Embryonic facial prominence (tissue), 1 donor: ENCODE measurements at regions not wholly inside any gene's neighbourhood (a gene's known extent, or its start where the extent isn't known, plus 50 kb on each side); places are given as distances from the start of the nearest gene placed in this dataset.
"Not testable (repeated sequence)": the region's sequence is repeated elsewhere in the genome, so short reads cannot be mapped to it uniquely, and the experiment has no call there.

Source experiments
- DNase-seq: peaks from one replicate; pipeline ENCODE4 v3.0.0-alpha.2; 2016; ENCODE audit errors: extremely low spot score

DNA sequence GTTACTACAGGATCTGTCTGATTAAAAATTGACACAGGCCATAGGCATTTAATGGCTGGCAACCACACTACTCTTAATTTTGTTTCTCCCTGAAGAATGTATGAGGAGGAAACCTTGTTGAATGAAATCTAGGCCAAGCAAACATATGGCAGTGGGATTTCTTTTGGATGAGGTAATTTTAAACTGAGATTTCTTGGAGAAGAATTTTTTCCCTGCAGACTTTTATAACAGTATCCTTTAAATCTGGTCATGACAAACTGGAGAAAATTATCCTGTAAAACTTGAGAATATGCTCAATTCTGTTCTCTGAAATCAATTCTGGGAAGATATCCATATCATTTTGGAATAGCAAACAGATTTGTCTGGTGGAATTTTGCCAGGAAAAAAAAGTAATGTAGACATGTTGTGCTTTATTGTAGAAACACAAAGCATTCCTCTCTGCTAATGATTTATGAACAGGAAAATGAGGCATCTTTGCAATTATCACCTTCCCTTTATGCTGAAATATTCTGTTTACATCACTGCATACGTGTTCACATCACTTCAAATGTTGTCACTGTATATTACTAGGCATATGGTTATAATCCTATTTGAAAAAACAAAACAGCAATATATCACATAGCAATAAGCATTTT lies 108.3 kb upstream of the ARSJ start:
- peak; percentile 73 for DNase-seq

GRCh38 chr4:114088481-114088880 lies 109.0 kb upstream of the ARSJ start:
- no peak for DNase-seq

- DNase-seq: no peak
Measured at GRCh38 chr4:114091546-114091945, 112.1 kb upstream of the ARSJ start.

GRCh38 chr4:114093221-114093715 lies 113.8 kb upstream of the ARSJ start:
- no peak for DNase-seq

- DNase-seq: no peak
Measured at GRCh38 chr4:114100288-114101031, 121.0 kb upstream of the ARSJ start.

- no peak for DNase-seq
Measured at GRCh38 chr4:114103908-114104307, 124.5 kb upstream of the ARSJ start.

DNA sequence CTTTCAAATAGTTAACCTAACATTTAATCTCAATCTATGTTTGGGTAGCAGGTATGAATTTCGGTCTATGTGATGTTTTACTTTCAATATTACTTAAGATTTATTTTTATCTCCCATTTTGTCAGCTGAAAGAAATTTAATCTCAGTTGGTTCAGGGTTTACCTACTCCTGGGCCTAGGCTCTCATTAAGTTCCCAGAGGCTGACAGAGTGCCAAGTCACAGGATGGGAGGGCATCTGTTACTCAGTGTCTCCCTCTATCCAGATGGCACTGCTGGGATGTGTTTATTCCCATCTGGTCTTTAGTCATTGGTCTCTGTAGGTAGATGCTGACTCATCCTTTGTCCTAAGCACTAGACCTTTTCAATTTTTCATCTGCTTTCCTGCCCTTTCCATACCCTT lies 129.4 kb upstream of the ARSJ start:
- DNase-seq: no peak

DNA sequence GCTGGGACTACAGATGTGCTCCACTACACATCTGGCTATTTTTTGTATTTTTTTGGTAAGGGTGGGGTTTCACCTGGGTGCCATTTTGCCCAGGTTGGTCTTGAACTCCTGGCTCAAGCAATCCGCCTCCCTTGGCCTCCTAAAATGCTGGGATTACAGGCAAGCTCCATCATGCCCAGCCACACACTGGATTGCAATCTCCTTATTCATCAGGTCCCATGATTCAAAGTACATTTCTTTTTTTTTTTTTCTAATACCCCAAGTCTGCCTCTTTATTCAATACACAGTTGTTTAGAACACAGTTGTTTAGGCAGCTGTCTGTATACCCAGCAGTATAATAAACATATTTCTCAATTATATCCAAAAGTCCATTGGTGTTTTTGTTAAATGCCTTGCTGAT lies 130.3 kb upstream of the ARSJ start:
- no peak for DNase-seq

GRCh38 chr4:114115526-114115925 lies 136.1 kb upstream of the ARSJ start:
- DNase-seq: no peak

GRCh38 chr4:114116861-114117260 lies 137.4 kb upstream of the ARSJ start:
- no peak for DNase-seq

DNA sequence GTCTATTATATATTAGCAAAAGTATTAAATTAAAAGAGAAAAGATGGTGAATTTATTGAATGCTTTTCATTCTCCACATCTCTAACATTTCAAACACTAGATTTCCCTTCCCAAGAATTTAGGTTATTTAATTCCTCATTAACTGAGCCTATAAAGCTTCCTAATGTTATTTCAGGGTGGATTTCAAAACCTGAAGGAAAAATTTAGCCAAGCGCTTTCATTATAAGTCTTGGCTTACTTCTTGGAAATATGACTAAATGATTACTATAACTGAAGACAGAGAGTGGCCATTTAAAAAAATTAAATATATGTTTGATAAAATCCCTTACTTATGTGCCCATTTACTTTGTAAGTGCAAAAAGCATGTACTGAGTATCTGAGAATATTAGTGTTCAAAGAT lies 141.8 kb upstream of the ARSJ start:
- no peak for DNase-seq

- no peak for DNase-seq
Measured at GRCh38 chr4:114132199-114132598, 152.8 kb upstream of the ARSJ start.

GRCh38 chr4:114132830-114133229 lies 153.4 kb upstream of the ARSJ start:
- no peak for DNase-seq

DNA sequence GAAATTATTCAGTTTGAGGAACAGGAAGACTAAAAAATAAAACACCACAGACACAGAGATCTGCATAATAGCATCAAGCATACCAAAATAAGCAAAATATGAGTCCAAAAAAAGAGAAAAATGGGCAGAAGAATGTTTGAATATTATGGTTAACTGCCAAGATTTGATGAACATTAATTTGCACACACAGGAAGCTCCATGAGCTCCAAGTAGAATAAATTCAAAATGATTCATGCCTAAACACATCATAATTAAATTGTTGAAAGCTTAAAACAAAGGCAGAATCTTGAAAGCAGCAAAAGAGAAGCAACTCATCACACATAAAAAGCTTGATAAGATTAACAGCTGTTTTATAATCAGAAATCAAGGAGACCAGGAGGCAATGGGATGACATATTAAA lies 156.6 kb upstream of the ARSJ start:
- DNase-seq: no peak

- no peak for DNase-seq
Measured at GRCh38 chr4:114137984-114138383, 158.5 kb upstream of the ARSJ start.

GRCh38 chr4:114146947-114147618 lies 167.6 kb upstream of the ARSJ start:
- DNase-seq: no peak

DNA sequence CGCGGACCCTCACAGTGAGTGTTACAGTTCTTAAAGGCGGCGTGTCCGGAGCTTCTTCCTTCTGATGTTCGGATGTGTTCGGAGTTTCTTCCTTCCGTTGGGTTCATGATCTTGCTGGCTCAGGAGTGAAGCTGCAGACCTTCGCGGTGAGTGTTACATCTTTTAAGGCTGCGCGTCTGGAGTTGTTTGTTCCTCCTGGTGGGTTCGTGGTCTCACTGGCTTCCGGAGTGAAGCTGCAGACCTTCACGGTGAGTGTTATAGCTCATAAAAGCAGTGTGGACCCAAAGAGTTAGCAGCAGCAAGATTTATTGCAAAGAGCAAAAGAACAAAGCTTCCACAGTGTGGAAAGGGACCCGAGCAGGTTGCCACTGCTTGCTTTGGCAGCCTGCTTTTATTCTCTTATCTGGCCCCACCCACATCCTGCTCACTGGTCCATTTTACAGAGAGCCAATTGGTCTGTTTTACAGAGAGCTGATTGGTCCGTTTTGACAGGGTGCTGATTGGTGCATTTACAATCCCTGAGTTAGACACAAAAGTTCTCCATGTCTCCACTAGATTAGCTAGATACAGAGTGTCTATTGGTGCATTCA lies 168.3 kb upstream of the ARSJ start:
- DNase-seq: not testable (repeated sequence)

GRCh38 chr4:114148372-114149070 lies 169.1 kb upstream of the ARSJ start:
- DNase-seq: not testable (repeated sequence)

DNA sequence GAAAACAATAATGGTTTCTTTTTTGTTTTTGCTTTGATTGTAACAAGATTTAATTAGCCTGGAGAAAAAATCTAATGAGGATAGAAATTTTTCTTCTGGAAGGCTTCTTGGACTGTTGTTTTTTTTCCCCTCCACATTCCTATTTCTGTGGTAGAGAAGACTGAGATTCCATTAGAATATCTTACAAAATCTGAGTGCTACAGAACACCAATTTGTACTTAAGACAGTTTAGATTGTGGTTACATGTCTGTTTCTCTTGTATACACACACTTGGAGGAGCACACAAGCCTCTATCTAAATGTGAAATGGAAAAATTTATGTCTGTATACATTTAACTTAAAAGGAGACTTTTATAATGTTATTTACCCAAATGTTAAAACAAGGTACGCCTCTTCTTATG lies 176.9 kb upstream of the ARSJ start:
- no peak for DNase-seq

DNA sequence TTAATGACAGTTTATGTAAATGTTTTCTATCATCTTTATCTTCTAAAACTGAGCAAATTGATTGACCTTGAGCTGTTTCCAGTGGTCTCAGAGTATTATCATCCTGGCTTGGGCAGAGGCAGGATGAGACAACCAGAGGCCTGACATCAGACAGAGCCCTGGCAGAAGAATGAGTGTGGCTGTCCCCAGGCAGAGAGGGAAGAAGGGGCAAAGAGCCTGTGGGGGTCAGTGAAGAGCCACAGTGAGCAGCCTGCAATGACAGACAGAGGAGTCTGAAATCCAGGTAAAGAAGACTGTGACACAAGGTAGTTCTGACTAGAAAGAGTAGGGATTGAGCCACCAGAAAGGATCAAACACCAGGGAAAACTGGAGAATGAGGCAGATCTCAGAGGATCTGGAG lies 182.4 kb upstream of the ARSJ start:
- no peak for DNase-seq

DNA sequence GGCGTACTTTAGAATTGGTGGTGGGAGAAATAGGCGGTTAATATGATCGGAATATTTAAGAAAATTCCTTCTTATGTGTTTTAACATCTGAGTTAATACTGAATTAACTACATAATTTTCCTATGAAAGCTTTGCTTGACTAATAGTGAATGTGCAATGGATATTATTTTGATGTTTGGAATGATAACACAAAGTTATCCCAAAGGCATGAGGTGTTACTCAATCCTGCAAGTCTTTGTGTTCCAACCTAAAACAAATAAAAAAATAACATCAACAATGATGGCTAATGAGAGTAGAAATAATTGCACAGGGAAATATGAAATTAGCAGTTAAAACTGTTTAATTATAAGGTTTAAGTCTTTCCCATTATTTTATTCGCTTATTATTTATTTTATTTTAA lies 183.6 kb upstream of the ARSJ start:
- DNase-seq: no peak

DNA sequence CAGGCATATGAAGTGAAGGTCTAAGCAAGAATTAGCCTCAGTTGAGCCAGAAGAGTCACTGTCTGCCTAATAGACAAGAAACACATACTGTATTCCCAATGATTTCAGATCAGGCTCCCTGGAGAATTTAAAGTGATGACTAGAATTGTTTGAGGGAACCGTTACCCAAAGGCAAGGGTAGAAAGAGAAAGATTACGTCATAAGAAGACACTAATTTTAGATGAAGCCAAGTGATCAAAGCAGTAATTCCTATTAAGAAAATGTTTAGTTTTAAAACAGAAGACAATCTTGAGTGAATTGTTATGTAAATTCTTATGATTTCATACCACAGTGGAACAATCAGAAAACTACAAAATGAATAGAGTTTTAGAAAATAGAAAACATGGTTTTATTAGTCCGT lies 194.5 kb upstream of the ARSJ start:
- DNase-seq: no peak
